HPDE6-E6E7 (cell line): ENCODE measurements at regions not wholly inside any gene's neighbourhood (a gene's known extent, or its start where the extent isn't known, plus 50 kb on each side); places are given as distances from the start of the nearest gene placed in this dataset.
"Not testable (repeated sequence)": the region's sequence is repeated elsewhere in the genome, so short reads cannot be mapped to it uniquely, and the experiment has no call there.

Experiments used
- DNase-seq: peaks from one replicate; pipeline ENCODE4 v3.0.0; 2011; ENCODE audit warnings: missing footprints; ENCODE audit errors: extremely low spot score

GRCh38 chr17:70994194-70994593 lies 824.9 kb downstream of the KCNJ2 start:
- no peak for DNase-seq

GRCh38 chr17:70995997-70996396 lies 826.7 kb downstream of the KCNJ2 start:
- DNase-seq: no peak

GRCh38 chr17:71003736-71004135 lies 834.4 kb downstream of the KCNJ2 start:
- no peak for DNase-seq

GRCh38 chr17:71004413-71004812 lies 835.1 kb downstream of the KCNJ2 start:
- no peak for DNase-seq

- DNase-seq: no peak
Measured at GRCh38 chr17:71011391-71011790, 842.1 kb downstream of the KCNJ2 start.

GRCh38 chr17:71019699-71020098 lies 850.4 kb downstream of the KCNJ2 start:
- DNase-seq: no peak

- no peak for DNase-seq
Measured at GRCh38 chr17:71022758-71023157, 853.4 kb downstream of the KCNJ2 start.

- DNase-seq: no peak
Measured at GRCh38 chr17:71023249-71024030, 854.1 kb downstream of the KCNJ2 start.

- no peak for DNase-seq
Measured at GRCh38 chr17:71024172-71024571, 854.8 kb downstream of the KCNJ2 start.

GRCh38 chr17:71024969-71025368 lies 855.6 kb downstream of the KCNJ2 start:
- no peak for DNase-seq

- no peak for DNase-seq
Measured at GRCh38 chr17:71029246-71029645, 859.9 kb downstream of the KCNJ2 start.

- not testable (repeated sequence) for DNase-seq
Measured at GRCh38 chr17:71031286-71031685, 862.0 kb downstream of the KCNJ2 start.

GRCh38 chr17:71032746-71033273 lies 863.5 kb downstream of the KCNJ2 start:
- no peak for DNase-seq

- DNase-seq: no peak
Measured at GRCh38 chr17:71033336-71033735, 864.0 kb downstream of the KCNJ2 start.

GRCh38 chr17:71035226-71035625 lies 865.9 kb downstream of the KCNJ2 start:
- DNase-seq: no peak

GRCh38 chr17:71037386-71037785 lies 868.1 kb downstream of the KCNJ2 start:
- no peak for DNase-seq

- DNase-seq: no peak
Measured at GRCh38 chr17:71039391-71039790, 870.1 kb downstream of the KCNJ2 start.

GRCh38 chr17:71052971-71053370 lies 883.6 kb downstream of the KCNJ2 start:
- no peak for DNase-seq

GRCh38 chr17:71055128-71055527 lies 885.8 kb downstream of the KCNJ2 start:
- no peak for DNase-seq

- DNase-seq: no peak
Measured at GRCh38 chr17:71057448-71057847, 888.1 kb downstream of the KCNJ2 start.

- DNase-seq: no peak
Measured at GRCh38 chr17:71057938-71058337, 888.6 kb downstream of the KCNJ2 start.

GRCh38 chr17:71063127-71063526 lies 893.8 kb downstream of the KCNJ2 start:
- DNase-seq: no peak

GRCh38 chr17:71063559-71063958 lies 894.2 kb downstream of the KCNJ2 start:
- no peak for DNase-seq
